ENCODE measurements at regions not wholly inside any gene's neighbourhood (a gene's known extent, or its start where the extent isn't known, plus 50 kb on each side); places are given as distances from the start of the nearest gene placed in this dataset.

GRCh38 chr4:156038772-156039171 lies 85.1 kb upstream of the CTSO start:
- TF ChIP-seq POLR2A (IDR thresholded peaks at IDR 0.05), result no peak
- TF ChIP-seq CTCF (IDR thresholded peaks at IDR 0.05 in 8 of 11, conservative IDR thresholded peaks at IDR 0.05 in 3 of 11), result no peak

All from spleen (tissue), 7 donors.